ENCODE measurements at regions not wholly inside any gene's neighbourhood (a gene's known extent, or its start where the extent isn't known, plus 50 kb on each side); places are given as distances from the start of the nearest gene placed in this dataset.

DNA sequence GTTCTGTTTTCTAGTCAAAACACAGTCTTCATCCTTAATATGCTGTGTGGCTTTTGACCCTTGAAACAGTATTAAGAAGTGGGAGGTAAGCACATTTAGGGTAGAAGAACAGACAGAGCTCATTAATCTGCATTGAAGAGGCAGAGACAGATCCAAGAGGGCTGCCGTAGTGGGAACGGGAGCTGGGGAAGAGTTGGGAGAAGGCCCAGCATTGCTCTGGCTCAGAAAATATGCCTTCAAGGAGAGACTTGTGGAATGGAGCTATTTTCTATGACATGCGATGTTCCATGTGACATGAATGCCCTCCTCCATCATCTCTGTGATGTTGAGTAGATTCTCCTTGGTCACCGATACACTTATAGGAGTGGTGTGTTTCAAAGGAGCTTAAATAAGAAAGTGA lies 273.3 kb upstream of the BOD1L1 start:
- TF ChIP-seq, protein P1, sequence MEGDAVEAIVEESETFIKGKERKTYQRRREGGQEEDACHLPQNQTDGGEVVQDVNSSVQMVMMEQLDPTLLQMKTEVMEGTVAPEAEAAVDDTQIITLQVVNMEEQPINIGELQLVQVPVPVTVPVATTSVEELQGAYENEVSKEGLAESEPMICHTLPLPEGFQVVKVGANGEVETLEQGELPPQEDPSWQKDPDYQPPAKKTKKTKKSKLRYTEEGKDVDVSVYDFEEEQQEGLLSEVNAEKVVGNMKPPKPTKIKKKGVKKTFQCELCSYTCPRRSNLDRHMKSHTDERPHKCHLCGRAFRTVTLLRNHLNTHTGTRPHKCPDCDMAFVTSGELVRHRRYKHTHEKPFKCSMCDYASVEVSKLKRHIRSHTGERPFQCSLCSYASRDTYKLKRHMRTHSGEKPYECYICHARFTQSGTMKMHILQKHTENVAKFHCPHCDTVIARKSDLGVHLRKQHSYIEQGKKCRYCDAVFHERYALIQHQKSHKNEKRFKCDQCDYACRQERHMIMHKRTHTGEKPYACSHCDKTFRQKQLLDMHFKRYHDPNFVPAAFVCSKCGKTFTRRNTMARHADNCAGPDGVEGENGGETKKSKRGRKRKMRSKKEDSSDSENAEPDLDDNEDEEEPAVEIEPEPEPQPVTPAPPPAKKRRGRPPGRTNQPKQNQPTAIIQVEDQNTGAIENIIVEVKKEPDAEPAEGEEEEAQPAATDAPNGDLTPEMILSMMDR (IDR thresholded peaks at IDR 0.05): no peak
- TF ChIP-seq EP300 (IDR thresholded peaks at IDR 0.05) (no peak), POLR2AphosphoS5 (IDR thresholded peaks at IDR 0.05) (no peak)

Measured in esophagus muscularis mucosa (tissue), 4 donors.